AG04450 (cell line): ENCODE measurements at regions not wholly inside any gene's neighbourhood (a gene's known extent, or its start where the extent isn't known, plus 50 kb on each side); places are given as distances from the start of the nearest gene placed in this dataset.

ENCODE experiments used
- CTCF ChIA-PET: fragments of 300-600, 350-600 bp; formaldehyde crosslinking; extraction: SDS; loops from one replicate; lab custom pipeline; 2022; ENCODE audit warnings: antibody characterized with exemption, inconsistent platforms; lab: Charles Lee
- POLR2A ChIA-PET: fragments of 350-600 bp; formaldehyde crosslinking; extraction: SDS; loops from one replicate; lab custom pipeline; 2021; ENCODE audit warnings: antibody characterized with exemption, inconsistent platforms; lab: Yijun Ruan, JAX
- DNase-seq: peaks from one replicate; pipeline ENCODE4 v3.0.0-alpha.2; 2011; ENCODE audit warnings: low read depth, low spot score
- H3K27ac ChIP-seq: one replicate; pipeline ENCODE4 v1.5.1; 2012; ENCODE audit warnings: low read depth, low read length, control low read depth
- H3K27me3 ChIP-seq: one replicate; pipeline ENCODE4 v1.6.0; 2012; ENCODE audit warnings: low read length; ENCODE audit not compliant: control insufficient read depth, insufficient read depth
- H3K4me3 ChIP-seq: 2 replicates; pipeline ENCODE4 v1.5.1; 2011; ENCODE audit warnings: mild to moderate bottlenecking, low read depth, low read length, control low read depth
- H3K9me3 ChIP-seq: 2 replicates; pipeline ENCODE4 v1.5.1; 2012; ENCODE audit warnings: low read length; ENCODE audit not compliant: control insufficient read depth, insufficient read depth
- TF ChIP-seq, protein P1 (sequence below): IDR thresholded peaks from 2 replicates; pipeline ENCODE4 v1.5.1; 2011; ENCODE audit warnings: low read depth, low read length, control low read depth, inconsistent platforms

DNA sequence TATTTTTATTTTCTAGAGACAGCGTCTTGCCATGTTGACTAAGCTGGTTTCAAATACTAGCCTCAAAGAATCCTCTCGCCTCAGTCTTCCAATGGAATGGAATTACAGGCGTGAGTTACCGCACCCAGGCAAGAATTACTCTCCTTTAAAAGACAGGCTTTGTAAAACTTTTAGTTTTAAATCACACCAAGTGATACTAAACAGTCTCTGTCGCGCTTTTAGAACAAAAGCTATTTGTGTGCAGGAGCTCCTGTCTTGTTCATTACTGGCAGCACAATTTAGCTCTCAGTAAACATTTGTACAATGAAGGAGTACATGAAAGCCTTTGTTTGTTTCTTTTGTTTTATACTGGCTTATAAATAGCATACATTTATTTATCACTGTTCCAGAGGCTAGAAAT, 1719.2 kb upstream of the PIK3C3 start:
- CTCF ChIA-PET: no interaction called here
- Histone ChIP-seq H3K27me3 (no peaks in the 10 kb centered on the region), H3K27ac (no peak overlapping the region), H3K9me3 (no peaks in the 10 kb centered on the region), H3K4me3 (no peak overlapping the region)
- no peak for DNase-seq
- POLR2A ChIA-PET: no interaction called here
- TF ChIP-seq, protein P1, sequence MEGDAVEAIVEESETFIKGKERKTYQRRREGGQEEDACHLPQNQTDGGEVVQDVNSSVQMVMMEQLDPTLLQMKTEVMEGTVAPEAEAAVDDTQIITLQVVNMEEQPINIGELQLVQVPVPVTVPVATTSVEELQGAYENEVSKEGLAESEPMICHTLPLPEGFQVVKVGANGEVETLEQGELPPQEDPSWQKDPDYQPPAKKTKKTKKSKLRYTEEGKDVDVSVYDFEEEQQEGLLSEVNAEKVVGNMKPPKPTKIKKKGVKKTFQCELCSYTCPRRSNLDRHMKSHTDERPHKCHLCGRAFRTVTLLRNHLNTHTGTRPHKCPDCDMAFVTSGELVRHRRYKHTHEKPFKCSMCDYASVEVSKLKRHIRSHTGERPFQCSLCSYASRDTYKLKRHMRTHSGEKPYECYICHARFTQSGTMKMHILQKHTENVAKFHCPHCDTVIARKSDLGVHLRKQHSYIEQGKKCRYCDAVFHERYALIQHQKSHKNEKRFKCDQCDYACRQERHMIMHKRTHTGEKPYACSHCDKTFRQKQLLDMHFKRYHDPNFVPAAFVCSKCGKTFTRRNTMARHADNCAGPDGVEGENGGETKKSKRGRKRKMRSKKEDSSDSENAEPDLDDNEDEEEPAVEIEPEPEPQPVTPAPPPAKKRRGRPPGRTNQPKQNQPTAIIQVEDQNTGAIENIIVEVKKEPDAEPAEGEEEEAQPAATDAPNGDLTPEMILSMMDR: no peak

DNA sequence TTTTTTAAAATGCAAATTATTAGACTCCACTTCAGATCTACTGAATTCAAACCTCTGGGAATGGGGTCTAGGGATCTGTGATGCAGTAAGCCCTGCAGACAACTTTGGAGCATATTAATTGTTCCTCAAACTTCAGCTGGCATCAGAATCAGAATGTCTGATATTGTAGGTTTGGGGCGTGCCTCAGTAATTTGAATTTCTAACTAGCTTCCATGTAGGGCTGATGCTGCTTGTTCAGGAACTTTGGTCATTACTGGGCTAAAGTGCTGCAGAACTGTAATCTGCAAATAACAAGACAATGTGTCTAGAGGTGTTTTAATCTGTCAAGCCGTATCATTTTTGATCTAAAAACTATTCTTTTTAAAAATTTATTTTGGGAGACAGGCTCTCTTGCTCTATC, 1719.7 kb upstream of the PIK3C3 start:
- ChIA-PET CTCF (no interaction called here), POLR2A (no interaction called here)
- TF ChIP-seq, protein P1: no peak
- no peak overlapping the region for H3K4me3 ChIP-seq
- no peaks in the 10 kb centered on the region for H3K9me3 ChIP-seq
- no peaks in the 10 kb centered on the region for H3K27me3 ChIP-seq
- H3K27ac ChIP-seq: no peak overlapping the region
- no peak for DNase-seq

DNA sequence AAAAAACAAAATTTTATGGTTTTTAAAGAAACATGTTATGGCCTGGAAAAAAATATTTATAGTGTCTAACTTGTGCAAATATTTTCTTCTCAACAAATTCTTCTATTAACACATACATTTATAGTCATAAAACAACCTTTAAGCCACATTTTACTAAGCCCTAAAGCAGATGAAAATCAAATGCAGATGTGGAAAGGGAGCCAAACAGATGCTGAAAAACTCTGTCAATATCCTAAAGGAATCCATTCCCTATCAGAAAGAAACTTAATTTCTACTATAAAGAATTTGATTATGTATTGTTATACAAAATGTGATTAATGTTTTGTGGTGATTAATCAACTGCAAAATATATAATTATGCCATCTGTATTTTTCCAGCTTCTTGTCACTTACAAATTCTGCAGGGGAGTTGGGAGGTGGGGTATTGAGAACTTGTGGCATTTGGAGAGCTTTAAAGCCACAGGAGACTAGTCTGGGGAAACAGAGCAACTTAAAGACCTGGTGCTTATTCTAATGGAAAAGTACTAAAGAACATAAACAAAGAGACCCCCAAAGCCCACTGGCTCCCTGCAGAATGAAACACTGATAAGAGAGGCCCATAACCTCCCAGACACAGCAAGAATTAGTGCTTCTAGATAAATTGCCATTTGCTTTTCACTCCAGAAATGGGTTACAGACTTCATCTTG, 1721.0 kb upstream of the PIK3C3 start:
- no peak for DNase-seq
- H3K9me3 ChIP-seq: no peaks in the 10 kb centered on the region
- ChIA-PET POLR2A (no interaction called here), CTCF (no interaction called here)
- no peak overlapping the region for H3K4me3 ChIP-seq
- H3K27me3 ChIP-seq: no peaks in the 10 kb centered on the region
- no peak overlapping the region for H3K27ac ChIP-seq
- TF ChIP-seq, protein P1: no peak

DNA sequence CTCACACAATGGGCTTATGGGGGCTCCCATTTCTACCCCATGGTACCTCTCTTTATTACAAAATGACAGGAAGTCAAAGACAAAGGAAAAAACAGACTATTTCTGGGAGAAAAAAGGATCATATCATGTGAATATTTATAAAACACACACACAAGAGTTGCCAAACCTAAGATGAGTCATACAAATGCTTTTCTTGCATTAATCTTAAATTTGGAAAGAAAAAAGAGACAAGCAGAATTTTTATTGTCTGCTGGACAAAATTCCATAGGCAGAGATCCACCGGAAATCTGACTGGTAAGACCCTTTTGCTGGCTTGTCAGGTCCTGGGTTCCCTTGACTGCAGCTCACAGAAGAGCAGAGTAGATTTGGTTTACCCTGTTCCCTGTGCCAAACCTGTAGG, 1732.3 kb upstream of the PIK3C3 start:
- H3K9me3 ChIP-seq: no peaks in the 10 kb centered on the region
- no peak overlapping the region for H3K27ac ChIP-seq
- H3K4me3 ChIP-seq: no peak overlapping the region
- no peak for DNase-seq
- no peaks in the 10 kb centered on the region for H3K27me3 ChIP-seq
- ChIA-PET POLR2A (no interaction called here), CTCF (no interaction called here)
- TF ChIP-seq, protein P1: no peak

DNA sequence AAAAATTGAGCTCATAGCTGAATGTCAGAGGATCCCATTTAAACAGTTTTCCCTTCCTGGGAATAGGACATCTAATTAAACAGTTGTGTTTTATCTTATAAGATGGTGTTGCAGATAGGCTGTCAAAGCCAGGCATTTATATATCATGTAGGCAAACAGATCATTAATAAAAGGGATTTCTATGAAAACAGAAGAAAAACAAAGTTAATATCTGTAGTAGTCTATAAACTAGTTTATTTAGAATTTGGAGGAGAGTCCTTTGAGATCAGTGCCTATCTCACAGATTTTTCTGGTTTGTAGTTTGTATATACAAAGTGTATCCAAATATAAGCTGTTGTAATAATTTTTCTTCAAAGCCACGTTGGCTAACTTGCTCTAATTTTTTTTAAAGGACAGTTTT, 1738.2 kb upstream of the PIK3C3 start:
- TF ChIP-seq, protein P1: no peak
- no peaks in the 10 kb centered on the region for H3K9me3 ChIP-seq
- H3K27me3 ChIP-seq: no peaks in the 10 kb centered on the region
- H3K27ac ChIP-seq: no peak overlapping the region
- no peak overlapping the region for H3K4me3 ChIP-seq
- DNase-seq: no peak
- ChIA-PET POLR2A (no interaction called here), CTCF (interaction anchor here (0.6 kb wide), 1 partner anchor 1231 kb away, joined by 3 read pairs; no protein-coding TSS in a partner anchor)
